ACC112 (cell line): ENCODE measurements at regions not wholly inside any gene's neighbourhood (a gene's known extent, or its start where the extent isn't known, plus 50 kb on each side); places are given as distances from the start of the nearest gene placed in this dataset.

ENCODE experiments used
- H2AFZ ChIP-seq: fragments of 200-600 bp; sonication (generic); one replicate; pipeline ENCODE4 v1.6.0; 2017; ENCODE audit warnings: antibody characterized with exemption, low read length; ENCODE audit not compliant: unreplicated experiment
- H3K27ac ChIP-seq: fragments of 200-600 bp; sonication (generic); 2 replicates; pipeline ENCODE4 v1.5.1; 2014; ENCODE audit warnings: low read depth, mild to moderate bottlenecking, antibody characterized with exemption, low read length, moderate library complexity
- H3K27me3 ChIP-seq: fragments of 200-600 bp; sonication (generic); 2 replicates; pipeline ENCODE4 v1.6.1; 2014; ENCODE audit warnings: mild to moderate bottlenecking, antibody characterized with exemption, low read length, moderate library complexity, mixed read lengths; ENCODE audit not compliant: insufficient read depth
- H3K36me3 ChIP-seq: fragments of 200-600 bp; sonication (generic); 2 replicates; pipeline ENCODE4 v1.6.1; 2016; ENCODE audit warnings: mild to moderate bottlenecking, antibody characterized with exemption, low read length, moderate library complexity, mixed read lengths; ENCODE audit not compliant: insufficient read depth
- H3K4me1 ChIP-seq: fragments of 200-600 bp; sonication (generic); one replicate; pipeline ENCODE4 v1.6.1; 2016; ENCODE audit warnings: low read length, mixed read lengths; ENCODE audit not compliant: insufficient read depth, unreplicated experiment, control insufficient read depth
- H3K4me3 ChIP-seq: fragments of 200-600 bp; sonication (generic); 2 replicates; pipeline ENCODE4 v1.5.1; 2014; ENCODE audit warnings: mild to moderate bottlenecking, low read depth, low read length
- H3K79me2 ChIP-seq: fragments of 200-600 bp; sonication (generic); one replicate; pipeline ENCODE4 v1.6.0; 2016; ENCODE audit warnings: low read length; ENCODE audit not compliant: control insufficient read depth, unreplicated experiment, insufficient read depth

DNA sequence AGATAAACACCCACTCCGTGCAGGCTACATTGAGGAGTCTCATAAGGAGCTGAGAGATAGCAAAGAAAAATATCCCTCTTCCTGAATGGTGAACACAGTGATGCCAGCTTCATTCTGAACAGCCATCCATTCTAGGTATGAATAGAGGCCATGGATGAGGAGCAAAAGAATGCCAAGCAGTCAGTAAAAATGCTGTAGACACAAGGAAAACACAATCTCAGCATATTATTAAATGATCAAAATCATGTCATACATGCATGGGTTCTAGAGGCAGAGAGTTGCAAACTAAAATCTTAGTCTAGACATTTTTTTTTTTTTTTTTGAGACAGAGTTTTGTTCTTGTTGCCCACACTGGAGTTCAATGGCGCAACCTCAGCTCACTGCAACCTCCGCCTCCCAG lies 313.0 kb downstream of the SOX9 start:
- Histone ChIP-seq H3K4me3 (no peak overlapping the region), H3K27ac (no peak overlapping the region), H3K4me1 (peaks cover 14% of the 10 kb centered on the region), H3K36me3 (no peaks in the 10 kb centered on the region), H3K79me2 (no peaks in the 10 kb centered on the region), H3K27me3 (no peaks in the 10 kb centered on the region), H2AFZ (no peak overlapping the region)

DNA sequence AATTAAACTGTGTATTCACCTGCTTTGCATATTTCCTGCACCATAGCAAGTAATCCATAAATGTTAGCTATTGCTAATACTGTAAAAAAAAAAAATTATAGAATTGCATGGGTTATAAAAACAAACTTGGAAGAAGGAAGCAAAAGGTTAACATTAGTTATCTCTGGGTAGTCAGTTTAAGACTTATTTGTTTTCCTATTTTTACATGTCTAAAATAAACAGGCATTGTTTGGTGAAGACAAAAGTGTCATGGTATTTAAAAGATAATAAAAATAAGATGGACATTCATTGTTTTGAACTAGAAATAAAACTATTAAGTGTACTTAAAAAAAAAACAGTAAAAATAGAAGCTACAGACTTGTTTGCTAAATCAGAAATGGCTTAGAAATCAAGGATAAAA lies 313.8 kb downstream of the SOX9 start:
- Histone ChIP-seq H3K27ac (no peak overlapping the region), H3K79me2 (no peaks in the 10 kb centered on the region), H3K36me3 (no peaks in the 10 kb centered on the region)

GRCh38 chr17:72434991-72435618 lies 314.3 kb downstream of the SOX9 start:
- Histone ChIP-seq H3K36me3 (no peaks in the 10 kb centered on the region), H3K4me1 (peaks cover 6% of the 10 kb centered on the region), H3K27me3 (no peaks in the 10 kb centered on the region), H3K27ac (no peak overlapping the region), H2AFZ (no peak overlapping the region), H3K79me2 (no peaks in the 10 kb centered on the region), H3K4me3 (no peak overlapping the region)

More for the DNA sequence above, 313.8 kb downstream of the SOX9 start:
- no peak overlapping the region for H3K4me3 ChIP-seq
- H2AFZ ChIP-seq = no peak overlapping the region
- no peaks in the 10 kb centered on the region for H3K27me3 ChIP-seq
- peaks cover 10% of the 10 kb centered on the region for H3K4me1 ChIP-seq

- H3K27ac ChIP-seq = no peak overlapping the region
- no peaks in the 10 kb centered on the region for H3K79me2 ChIP-seq
- no peaks in the 10 kb centered on the region for H3K4me1 ChIP-seq
- H3K27me3 ChIP-seq = no peaks in the 10 kb centered on the region
- H3K36me3 ChIP-seq = no peaks in the 10 kb centered on the region
- no peak overlapping the region for H2AFZ ChIP-seq
- no peak overlapping the region for H3K4me3 ChIP-seq
Measured at GRCh38 chr17:72438783-72439182, 318.0 kb downstream of the SOX9 start.

- Histone ChIP-seq H3K79me2 (no peaks in the 10 kb centered on the region), H3K4me1 (no peaks in the 10 kb centered on the region), H3K4me3 (no peak overlapping the region), H3K36me3 (no peaks in the 10 kb centered on the region), H3K27me3 (no peaks in the 10 kb centered on the region), H2AFZ (no peak overlapping the region), H3K27ac (no peak overlapping the region)
Measured at GRCh38 chr17:72439893-72440502, 319.2 kb downstream of the SOX9 start.

- H3K27ac ChIP-seq = no peak overlapping the region
- H3K79me2 ChIP-seq = peaks cover 2% of the 10 kb centered on the region
- H2AFZ ChIP-seq = no peak overlapping the region
- H3K4me1 ChIP-seq = no peaks in the 10 kb centered on the region
- H3K36me3 ChIP-seq = no peaks in the 10 kb centered on the region
- no peak overlapping the region for H3K4me3 ChIP-seq
- H3K27me3 ChIP-seq = no peaks in the 10 kb centered on the region
Measured at GRCh38 chr17:72440961-72441360, 320.1 kb downstream of the SOX9 start.

DNA sequence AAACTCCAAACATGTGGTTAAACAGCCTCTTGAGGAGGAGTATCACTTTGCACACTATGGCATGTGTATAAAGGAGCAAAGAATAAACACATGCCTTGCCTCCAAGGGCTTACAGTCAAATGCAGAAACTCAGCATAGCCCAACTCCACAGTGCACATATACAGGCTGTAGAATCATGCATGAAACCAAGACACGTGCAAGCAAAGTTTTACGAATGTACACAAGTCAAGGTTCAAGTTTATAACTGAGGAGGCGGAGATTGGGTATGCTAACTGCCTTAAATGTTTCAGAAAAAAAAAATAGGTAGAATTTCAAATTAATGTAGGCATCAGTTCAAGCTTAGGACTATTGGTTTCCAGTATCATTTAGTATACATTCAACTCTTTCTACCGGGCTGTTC lies 321.1 kb downstream of the SOX9 start:
- Histone ChIP-seq H3K27ac (no peak overlapping the region), H3K4me3 (no peak overlapping the region), H3K79me2 (peaks cover 2% of the 10 kb centered on the region), H3K27me3 (no peaks in the 10 kb centered on the region), H3K4me1 (no peaks in the 10 kb centered on the region), H2AFZ (no peak overlapping the region), H3K36me3 (no peaks in the 10 kb centered on the region)

DNA sequence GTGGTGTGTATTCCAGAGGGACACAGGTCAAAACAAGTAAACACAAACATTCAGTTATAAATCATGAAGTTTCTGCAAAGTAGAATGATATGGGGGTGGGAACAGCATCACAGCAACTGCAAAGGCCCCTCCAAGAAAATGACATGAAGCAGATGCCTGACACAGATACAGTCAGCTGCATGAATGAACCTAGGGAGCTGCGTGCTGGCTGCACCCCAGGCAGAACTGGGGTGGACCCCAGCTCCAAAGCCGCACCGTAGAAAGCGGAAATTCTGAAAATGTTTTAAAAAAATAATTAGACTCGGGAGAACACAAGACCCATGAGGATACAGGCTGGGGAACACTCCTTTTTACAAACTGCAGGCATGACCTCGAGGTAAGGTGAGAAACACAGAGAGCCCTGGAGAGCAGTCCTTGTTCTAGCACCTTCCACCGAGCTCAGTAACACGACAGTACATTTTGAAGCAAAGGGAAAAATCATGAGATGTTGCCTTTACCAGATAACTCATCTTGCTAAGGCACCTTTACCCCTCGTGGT lies 323.8 kb downstream of the SOX9 start:
- Histone ChIP-seq H3K79me2 (peaks cover 5% of the 10 kb centered on the region), H3K36me3 (no peaks in the 10 kb centered on the region), H3K27ac (no peak overlapping the region), H2AFZ (no peak overlapping the region), H3K4me3 (no peak overlapping the region), H3K27me3 (no peaks in the 10 kb centered on the region), H3K4me1 (no peaks in the 10 kb centered on the region)

DNA sequence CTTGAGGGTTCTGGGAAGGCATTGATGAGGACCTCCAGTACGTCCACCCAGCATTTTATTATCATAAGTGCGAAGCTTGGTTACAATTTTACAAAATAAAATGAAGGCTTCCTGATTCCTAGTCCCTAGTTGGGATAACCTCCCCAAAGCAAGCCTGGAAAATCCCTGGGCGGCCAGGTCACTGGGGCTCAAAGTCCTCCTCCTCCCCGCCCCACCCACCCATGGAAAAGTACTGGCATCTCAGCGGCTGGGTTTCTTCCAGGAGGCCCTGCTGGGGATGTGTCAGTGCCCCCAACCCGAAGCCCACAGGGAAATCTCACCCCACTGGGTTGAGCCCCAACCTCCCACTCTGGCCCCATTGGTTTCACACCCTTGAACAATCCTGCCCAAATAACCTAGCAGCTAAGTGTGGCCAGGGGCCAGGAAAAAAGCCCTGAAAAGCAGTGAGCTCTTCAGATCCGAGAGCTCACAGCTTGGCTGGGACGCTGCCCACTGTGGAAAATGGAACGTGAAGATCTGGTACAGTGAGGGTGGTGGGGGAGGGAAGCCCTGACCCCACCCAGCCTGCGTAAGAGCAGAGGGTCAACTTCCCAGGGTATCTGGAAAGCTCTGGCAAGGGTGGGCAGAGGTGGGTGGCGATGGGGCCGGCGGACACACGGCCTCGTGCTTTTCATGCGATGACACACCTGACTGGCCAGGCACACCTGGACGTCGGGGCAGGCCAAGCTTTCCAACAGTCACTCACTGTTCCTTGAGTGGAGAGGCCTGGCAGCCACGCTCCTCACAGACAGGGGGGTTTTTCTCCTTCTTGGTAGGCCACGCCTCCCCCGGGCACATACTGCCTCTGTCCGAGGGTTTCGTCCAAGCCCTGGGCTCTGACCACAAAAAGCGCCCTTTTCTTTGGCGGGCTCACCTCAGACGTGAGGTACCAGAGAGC lies 324.5 kb downstream of the SOX9 start:
- Histone ChIP-seq H3K4me3 (no peak overlapping the region), H3K79me2 (peaks cover 5% of the 10 kb centered on the region), H3K36me3 (no peaks in the 10 kb centered on the region), H2AFZ (no peak overlapping the region), H3K27ac (no peak overlapping the region), H3K27me3 (no peaks in the 10 kb centered on the region), H3K4me1 (no peaks in the 10 kb centered on the region)

GRCh38 chr17:72446118-72446517 lies 325.3 kb downstream of the SOX9 start:
- peaks cover 5% of the 10 kb centered on the region for H3K79me2 ChIP-seq
- H3K4me3 ChIP-seq = no peak overlapping the region
- H3K36me3 ChIP-seq = no peaks in the 10 kb centered on the region
- H2AFZ ChIP-seq = no peak overlapping the region
- no peaks in the 10 kb centered on the region for H3K4me1 ChIP-seq
- H3K27ac ChIP-seq = no peak overlapping the region
- H3K27me3 ChIP-seq = no peaks in the 10 kb centered on the region
